IMR-90 (cell line): ENCODE measurements at regions not wholly inside any gene's neighbourhood (a gene's known extent, or its start where the extent isn't known, plus 50 kb on each side); places are given as distances from the start of the nearest gene placed in this dataset.

Experiments used
- ATAC-seq: fragments of 200-7000 bp; cut with Tn5 transposase; 2 replicates; pipeline ENCODE4 v1.9.1; 2020; ENCODE audit warnings: low read depth, mild to moderate bottlenecking, moderate library complexity
- BruUV-seq: library from RNA; stranded (reverse); fragments of 400-500 nt; replicated peaks from 2 replicates; lab custom pipeline; 2021; lab: Mats Ljungman, UMichigan
- CTCF ChIA-PET: fragments of 300-600 bp; formaldehyde crosslinking; extraction: SDS; loops from one replicate; lab custom pipeline; 2021; ENCODE audit warnings: antibody characterized with exemption; lab: Yijun Ruan, JAX
- POLR2A ChIA-PET: fragments of 300-600 bp; sonication (Branson Sonifier 250); formaldehyde crosslinking; loops from one replicate; lab custom pipeline; 2022; ENCODE audit warnings: antibody characterized with exemption; ENCODE audit not compliant: unreplicated experiment; lab: Charles Lee
- DNase-seq: peaks from one replicate; pipeline ENCODE4 v3.0.0; 2013
- H2AFZ ChIP-seq: replicated peaks from 2 replicates; pipeline ENCODE3; 2013; ENCODE audit warnings: low read length, mild to moderate bottlenecking; ENCODE audit not compliant: poor library complexity
- H2AK5ac ChIP-seq: 2 replicates; pipeline ENCODE4 v1.6.1; 2013; ENCODE audit warnings: low read depth, low read length, inconsistent platforms
- H2AK9ac ChIP-seq: replicated peaks from 2 replicates; pipeline ENCODE3; 2013; ENCODE audit warnings: mild to moderate bottlenecking, low read depth, low read length, moderate library complexity; ENCODE audit not compliant: poor library complexity
- H2BK120ac ChIP-seq: 2 replicates; pipeline ENCODE4 v1.6.1; 2013; ENCODE audit warnings: low read depth, low read length, inconsistent platforms
- H2BK15ac ChIP-seq: 3 replicates; pipeline ENCODE4 v1.6.1; 2013; ENCODE audit warnings: low read depth, low read length, inconsistent platforms
- H2BK20ac ChIP-seq: 2 replicates; pipeline ENCODE4 v1.6.1; 2013; ENCODE audit warnings: low read depth, mild to moderate bottlenecking, inconsistent platforms, low read length, moderate library complexity
- H2BK5ac ChIP-seq: 2 replicates; pipeline ENCODE4 v1.6.1; 2013; ENCODE audit warnings: mild to moderate bottlenecking, low read depth, low read length, inconsistent platforms; ENCODE audit not compliant: poor library complexity, severe bottlenecking
- H3K14ac ChIP-seq: replicated peaks from 2 replicates; pipeline ENCODE4 v1.6.1; 2013; ENCODE audit warnings: low read depth, low read length, inconsistent platforms
- H3K18ac ChIP-seq: 2 replicates; pipeline ENCODE4 v1.6.1; 2013; ENCODE audit warnings: low read depth, low read length, control low read depth
- H3K23ac ChIP-seq: 2 replicates; pipeline ENCODE4 v1.6.1; 2013; ENCODE audit warnings: low read depth, low read length, inconsistent platforms
- H3K27ac ChIP-seq: 2 replicates; pipeline ENCODE4 v1.5.1; 2013; ENCODE audit warnings: mild to moderate bottlenecking, control low read depth, low read length; ENCODE audit not compliant: insufficient read depth
- H3K27me3 ChIP-seq: 2 replicates; pipeline ENCODE4 v1.6.1; 2013; ENCODE audit warnings: low read length; ENCODE audit not compliant: control insufficient read depth, insufficient read depth
- H3K36me3 ChIP-seq: 2 replicates; pipeline ENCODE4 v1.6.1; 2013; ENCODE audit warnings: low read length, mixed read lengths; ENCODE audit not compliant: control insufficient read depth, insufficient read depth
- H3K4ac ChIP-seq: 2 replicates; pipeline ENCODE4 v1.6.1; 2013; ENCODE audit warnings: low read depth, low read length, inconsistent platforms
- H3K4me1 ChIP-seq: 2 replicates; pipeline ENCODE4 v1.6.1; 2013; ENCODE audit warnings: low read length, mixed read lengths; ENCODE audit not compliant: control insufficient read depth, insufficient read depth
- H3K4me2 ChIP-seq: 2 replicates; pipeline ENCODE4 v1.6.1; 2013; ENCODE audit warnings: low read depth, mild to moderate bottlenecking, control low read depth, low read length, moderate library complexity
- H3K4me3 ChIP-seq: 2 replicates; pipeline ENCODE4 v1.5.1; 2013; ENCODE audit warnings: low read depth, mild to moderate bottlenecking, control low read depth, low read length, moderate library complexity; ENCODE audit not compliant: insufficient read depth
- H3K56ac ChIP-seq: 2 replicates; pipeline ENCODE4 v1.6.1; 2013; ENCODE audit warnings: low read length, inconsistent platforms; ENCODE audit not compliant: insufficient read depth; ENCODE audit errors: extremely low read depth
- H3K79me1 ChIP-seq, 2 experiments: 2 replicates each; pipeline ENCODE4 v1.6.1; 2013; ENCODE audit warnings: low read length in 2 of 2, inconsistent platforms in 1 of 2, low read depth in 1 of 2
- H3K9ac ChIP-seq: 2 replicates; pipeline ENCODE4 v1.6.1; 2013; ENCODE audit warnings: low read depth, low read length, control low read depth
- H3K9me1 ChIP-seq: 2 replicates; pipeline ENCODE4 v1.6.1; 2013; ENCODE audit warnings: low read length, inconsistent platforms; ENCODE audit not compliant: insufficient read depth
- H3K9me3 ChIP-seq: 2 replicates; pipeline ENCODE4 v1.6.1; 2013; ENCODE audit warnings: low read length; ENCODE audit not compliant: control insufficient read depth, insufficient read depth
- H4K20me1 ChIP-seq: 2 replicates; pipeline ENCODE4 v1.6.1; 2013; ENCODE audit warnings: low read length, inconsistent platforms; ENCODE audit not compliant: insufficient read depth
- H4K5ac ChIP-seq: 2 replicates; pipeline ENCODE4 v1.6.1; 2013; ENCODE audit warnings: mild to moderate bottlenecking, low read depth, low read length, control low read depth
- H4K8ac ChIP-seq, 2 experiments: 2 replicates each; pipeline ENCODE4 v1.6.1; 2013; ENCODE audit warnings: low read depth in 2 of 2, low read length in 2 of 2, control low read depth in 1 of 2, inconsistent platforms in 1 of 2
- H4K91ac ChIP-seq: 2 replicates; pipeline ENCODE4 v1.6.1; 2013; ENCODE audit warnings: low read depth, low read length, inconsistent platforms; ENCODE audit not compliant: insufficient read depth
- BHLHE40 ChIP-seq: fragments of 150-350 bp; IDR thresholded peaks from 2 replicates; pipeline ENCODE4 v1.6.1; 2016; ENCODE audit warnings: mild to moderate bottlenecking, low read depth, low read length
- CEBPB ChIP-seq: IDR thresholded peaks from 2 replicates; pipeline ENCODE4 v1.6.1; 2012; ENCODE audit warnings: low read depth, low read length, improper control_type of control experiment
- CHD1 ChIP-seq: IDR thresholded peaks from 2 replicates; pipeline ENCODE4 v1.6.1; 2012; ENCODE audit warnings: low read depth, low read length, improper control_type of control experiment
- CTCF ChIP-seq: conservative IDR thresholded peaks from 2 replicates; pipeline ENCODE4 v1.5.1; 2012; ENCODE audit warnings: mild to moderate bottlenecking, low read depth, low read length, improper control_type of control experiment
- ELK1 ChIP-seq: fragments of 150-350 bp; IDR thresholded peaks from 2 replicates; pipeline ENCODE4 v1.6.1; 2016; ENCODE audit warnings: low read depth, mild to moderate bottlenecking, low read length, moderate library complexity, borderline replicate concordance
- MAFK ChIP-seq: IDR thresholded peaks from 2 replicates; pipeline ENCODE4 v1.6.1; 2012; ENCODE audit warnings: low read depth, low read length, improper control_type of control experiment
- MAZ ChIP-seq: IDR thresholded peaks from 2 replicates; pipeline ENCODE4 v1.6.1; 2012; ENCODE audit warnings: low read depth, mild to moderate bottlenecking, low read length, improper control_type of control experiment, moderate library complexity, borderline replicate concordance
- NFE2L2 ChIP-seq: fragments of 150-350 bp; IDR thresholded peaks from 2 replicates; pipeline ENCODE4 v1.6.1; 2016; ENCODE audit warnings: low read depth, mild to moderate bottlenecking, low read length
- POLR2A ChIP-seq: IDR thresholded peaks from 2 replicates; pipeline ENCODE4 v1.6.1; 2012; ENCODE audit warnings: mild to moderate bottlenecking, low read depth, low read length
- RAD21 ChIP-seq: IDR thresholded peaks from 2 replicates; pipeline ENCODE4 v1.6.1; 2012; ENCODE audit warnings: low read length, improper control_type of control experiment
- RCOR1 ChIP-seq: IDR thresholded peaks from 2 replicates; pipeline ENCODE4 v1.6.1; 2012; ENCODE audit warnings: mild to moderate bottlenecking, low read length, improper control_type of control experiment; ENCODE audit not compliant: insufficient replicate concordance
- RFX5 ChIP-seq: IDR thresholded peaks from 2 replicates; pipeline ENCODE4 v1.8.0; 2012; ENCODE audit warnings: low read depth, mild to moderate bottlenecking, low read length, moderate library complexity
- SMC3 ChIP-seq: fragments of 150-350 bp; IDR thresholded peaks from 2 replicates; pipeline ENCODE4 v1.6.1; 2016; ENCODE audit warnings: low read depth, mild to moderate bottlenecking, antibody characterized with exemption, low read length, moderate library complexity
- USF2 ChIP-seq: fragments of 150-350 bp; IDR thresholded peaks from 2 replicates; pipeline ENCODE4 v1.6.1; 2017; ENCODE audit warnings: mild to moderate bottlenecking, antibody characterized with exemption, low read length, low read depth
- WGBS, 2 experiments: methylation state at CpG; one replicate each; pipeline versions ENCODE4 v1.1.5 to v1.1.7; 2013; ENCODE audit warnings: missing lambda C conversion rate in 2 of 2; ENCODE audit not compliant: insufficient read length in 1 of 2; ENCODE audit errors: extremely low coverage in 2 of 2; 5-methylcytosine and 5-hydroxymethylcytosine counted together
- dilution Hi-C: fragments of 300-500 bp; cut with HindIII; formaldehyde crosslinking; loops from one replicate; pipeline ENCODE4 v1.14.3; 2018; ENCODE audit warnings: low sequenced_read_pairs; ENCODE audit not compliant: unreplicated experiment
- in situ Hi-C: fragments of 300-500 bp; cut with MboI; formaldehyde crosslinking; loops from 3 replicates; pipeline ENCODE4 v1.14.3; 2019; ENCODE audit warnings: low sequenced_read_pairs, inconsistent platforms, mixed read lengths
- intact Hi-C: fragments of 100-400 bp; cut with micrococcal nuclease; formaldehyde crosslinking; loops from 2 replicates; pipeline ENCODE4 v1.10.0; 2022

- no peak overlapping the region for H3K23ac ChIP-seq
- TF ChIP-seq RCOR1 (no peak), MAFK (no peak), RAD21 (no peak), ELK1 (no peak), USF2 (no peak), SMC3 (no peak), POLR2A (no peak), NFE2L2 (no peak), BHLHE40 (no peak), CHD1 (no peak), MAZ (no peak), RFX5 (no peak), CEBPB (no peak), CTCF (no peak)
- no peaks in the 10 kb centered on the region for H3K4me1 ChIP-seq
- no peak overlapping the region for H2AFZ ChIP-seq
- peaks cover 7% of the 10 kb centered on the region; the same call in 1 of the 2 replicates for H3K9me3 ChIP-seq
- dilution Hi-C loops = no loop called here
- no peak overlapping the region for H2BK15ac ChIP-seq
- H2BK120ac ChIP-seq = no peak overlapping the region
- ATAC-seq (no peak), DNase-seq (no peak)
- in situ Hi-C loops = no loop called here
- H2BK5ac ChIP-seq = no peak overlapping the region
- no peak overlapping the region for H3K4me2 ChIP-seq
- H4K20me1 ChIP-seq = no peaks in the 10 kb centered on the region
- ChIA-PET POLR2A (no interaction called here), CTCF (no interaction called here)
- no peak overlapping the region for H3K56ac ChIP-seq
- no peaks in the 10 kb centered on the region for H3K79me1 ChIP-seq
- no peak overlapping the region for H2AK5ac ChIP-seq
- WGBS, 2 experiments = no CpG with 5 or more reads among the region's 5 CpGs
- intact Hi-C loops = no loop called here
- BruUV-seq = no TSS peak
- H4K8ac ChIP-seq = no peak overlapping the region
- H3K9me1 ChIP-seq = no peaks in the 10 kb centered on the region
- no peak overlapping the region for H3K4ac ChIP-seq
- H4K91ac ChIP-seq = no peak overlapping the region
- no peak overlapping the region for H2AK9ac ChIP-seq
- no peak overlapping the region for H3K9ac ChIP-seq
- H3K4me3 ChIP-seq = no peak overlapping the region
- H3K27me3 ChIP-seq = no peaks in the 10 kb centered on the region
- H3K27ac ChIP-seq = no peak overlapping the region
- no peak overlapping the region for H4K5ac ChIP-seq
- no peaks in the 10 kb centered on the region for H3K36me3 ChIP-seq
- no peak overlapping the region for H3K14ac ChIP-seq
- H3K18ac ChIP-seq = no peak overlapping the region
- H2BK20ac ChIP-seq = no peak overlapping the region
These were observed 269.8 kb upstream of the GRIA3 start for GRCh38 chrX:122914256-122914655.
